ENCODE measurements at regions not wholly inside any gene's neighbourhood (a gene's known extent, or its start where the extent isn't known, plus 50 kb on each side); places are given as distances from the start of the nearest gene placed in this dataset.

DNA sequence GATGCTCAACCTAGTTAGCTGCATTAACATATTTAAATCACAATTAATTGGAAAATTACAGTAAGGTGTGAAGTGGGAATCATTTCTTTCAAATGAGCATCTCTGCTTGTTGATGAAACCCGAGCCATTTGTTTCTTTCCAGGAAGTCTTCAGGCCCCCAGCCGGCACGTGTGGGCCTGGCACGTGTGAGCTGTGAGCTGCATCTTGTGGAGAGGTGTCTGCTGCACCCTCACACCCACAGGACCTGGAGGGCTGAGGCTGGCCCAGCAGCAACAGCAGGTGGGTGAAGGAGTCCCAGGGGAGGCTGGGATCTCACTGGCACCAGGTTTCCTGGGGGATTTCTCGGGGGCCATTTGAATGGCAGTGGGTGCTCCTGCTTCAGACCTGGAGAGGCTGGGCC lies 372.5 kb upstream of the MKI67 start:
- TF ChIP-seq POLR2A (IDR thresholded peaks at IDR 0.05; ENCODE audit: low read length), result no peak
- TF ChIP-seq GATA1 (IDR thresholded peaks at IDR 0.05; ENCODE audit: low read depth, low read length), result no peak

Measured in erythroblast (primary cell).